ENCODE measurements at regions not wholly inside any gene's neighbourhood (a gene's known extent, or its start where the extent isn't known, plus 50 kb on each side); places are given as distances from the start of the nearest gene placed in this dataset.

DNA sequence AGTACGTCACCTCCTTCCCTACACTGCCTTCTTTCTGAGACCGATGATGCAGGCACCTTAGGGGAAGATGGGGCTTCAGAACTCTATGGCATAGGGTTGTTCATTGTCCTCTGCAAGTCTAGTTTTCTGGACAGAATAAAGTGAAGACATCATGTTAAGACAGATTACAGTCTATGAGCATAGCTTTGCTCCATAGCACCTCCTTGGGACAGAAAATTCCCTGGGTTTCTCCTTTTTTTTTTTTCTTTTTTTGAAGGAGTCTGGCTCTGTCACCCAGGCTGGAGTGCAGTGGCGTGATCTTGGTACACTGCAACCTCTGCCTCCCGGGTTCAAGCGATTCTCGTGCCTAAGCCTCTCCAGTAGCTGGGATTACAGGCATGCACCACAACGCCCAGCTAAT lies 119.8 kb upstream of the CADM1 start:
- no peak for TF ChIP-seq EP300 (conservative IDR thresholded peaks at IDR 0.05; ENCODE audit: poor library complexity, severe bottlenecking)
- TF ChIP-seq, protein P1, sequence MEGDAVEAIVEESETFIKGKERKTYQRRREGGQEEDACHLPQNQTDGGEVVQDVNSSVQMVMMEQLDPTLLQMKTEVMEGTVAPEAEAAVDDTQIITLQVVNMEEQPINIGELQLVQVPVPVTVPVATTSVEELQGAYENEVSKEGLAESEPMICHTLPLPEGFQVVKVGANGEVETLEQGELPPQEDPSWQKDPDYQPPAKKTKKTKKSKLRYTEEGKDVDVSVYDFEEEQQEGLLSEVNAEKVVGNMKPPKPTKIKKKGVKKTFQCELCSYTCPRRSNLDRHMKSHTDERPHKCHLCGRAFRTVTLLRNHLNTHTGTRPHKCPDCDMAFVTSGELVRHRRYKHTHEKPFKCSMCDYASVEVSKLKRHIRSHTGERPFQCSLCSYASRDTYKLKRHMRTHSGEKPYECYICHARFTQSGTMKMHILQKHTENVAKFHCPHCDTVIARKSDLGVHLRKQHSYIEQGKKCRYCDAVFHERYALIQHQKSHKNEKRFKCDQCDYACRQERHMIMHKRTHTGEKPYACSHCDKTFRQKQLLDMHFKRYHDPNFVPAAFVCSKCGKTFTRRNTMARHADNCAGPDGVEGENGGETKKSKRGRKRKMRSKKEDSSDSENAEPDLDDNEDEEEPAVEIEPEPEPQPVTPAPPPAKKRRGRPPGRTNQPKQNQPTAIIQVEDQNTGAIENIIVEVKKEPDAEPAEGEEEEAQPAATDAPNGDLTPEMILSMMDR (IDR thresholded peaks at IDR 0.05; ENCODE audit: poor library complexity, severe bottlenecking): no peak
- no peak for TF ChIP-seq POLR2AphosphoS5 (IDR thresholded peaks at IDR 0.05)
- no peak for TF ChIP-seq TAF1 (IDR thresholded peaks at IDR 0.05; ENCODE audit: low read depth)
- TF ChIP-seq EZH2 (IDR thresholded peaks at IDR 0.05; ENCODE audit: borderline replicate concordance, insufficient read depth, low read length, poor library complexity, severe bottlenecking): no peak
- TF ChIP-seq, protein P2, sequence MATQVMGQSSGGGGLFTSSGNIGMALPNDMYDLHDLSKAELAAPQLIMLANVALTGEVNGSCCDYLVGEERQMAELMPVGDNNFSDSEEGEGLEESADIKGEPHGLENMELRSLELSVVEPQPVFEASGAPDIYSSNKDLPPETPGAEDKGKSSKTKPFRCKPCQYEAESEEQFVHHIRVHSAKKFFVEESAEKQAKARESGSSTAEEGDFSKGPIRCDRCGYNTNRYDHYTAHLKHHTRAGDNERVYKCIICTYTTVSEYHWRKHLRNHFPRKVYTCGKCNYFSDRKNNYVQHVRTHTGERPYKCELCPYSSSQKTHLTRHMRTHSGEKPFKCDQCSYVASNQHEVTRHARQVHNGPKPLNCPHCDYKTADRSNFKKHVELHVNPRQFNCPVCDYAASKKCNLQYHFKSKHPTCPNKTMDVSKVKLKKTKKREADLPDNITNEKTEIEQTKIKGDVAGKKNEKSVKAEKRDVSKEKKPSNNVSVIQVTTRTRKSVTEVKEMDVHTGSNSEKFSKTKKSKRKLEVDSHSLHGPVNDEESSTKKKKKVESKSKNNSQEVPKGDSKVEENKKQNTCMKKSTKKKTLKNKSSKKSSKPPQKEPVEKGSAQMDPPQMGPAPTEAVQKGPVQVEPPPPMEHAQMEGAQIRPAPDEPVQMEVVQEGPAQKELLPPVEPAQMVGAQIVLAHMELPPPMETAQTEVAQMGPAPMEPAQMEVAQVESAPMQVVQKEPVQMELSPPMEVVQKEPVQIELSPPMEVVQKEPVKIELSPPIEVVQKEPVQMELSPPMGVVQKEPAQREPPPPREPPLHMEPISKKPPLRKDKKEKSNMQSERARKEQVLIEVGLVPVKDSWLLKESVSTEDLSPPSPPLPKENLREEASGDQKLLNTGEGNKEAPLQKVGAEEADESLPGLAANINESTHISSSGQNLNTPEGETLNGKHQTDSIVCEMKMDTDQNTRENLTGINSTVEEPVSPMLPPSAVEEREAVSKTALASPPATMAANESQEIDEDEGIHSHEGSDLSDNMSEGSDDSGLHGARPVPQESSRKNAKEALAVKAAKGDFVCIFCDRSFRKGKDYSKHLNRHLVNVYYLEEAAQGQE (IDR thresholded peaks at IDR 0.05; ENCODE audit: borderline replicate concordance): no peak
- no peak for TF ChIP-seq RAD21 (conservative IDR thresholded peaks at IDR 0.05)
- TF ChIP-seq MXI1 (conservative IDR thresholded peaks at IDR 0.05; ENCODE audit: poor library complexity, severe bottlenecking): no peak

All from neural cell (in vitro differentiated cells).